ENCODE measurements at regions not wholly inside any gene's neighbourhood (a gene's known extent, or its start where the extent isn't known, plus 50 kb on each side); places are given as distances from the start of the nearest gene placed in this dataset.
A peak's percentile ranks its signal among the peaks of the same experiment; 100 is the strongest.

DNA sequence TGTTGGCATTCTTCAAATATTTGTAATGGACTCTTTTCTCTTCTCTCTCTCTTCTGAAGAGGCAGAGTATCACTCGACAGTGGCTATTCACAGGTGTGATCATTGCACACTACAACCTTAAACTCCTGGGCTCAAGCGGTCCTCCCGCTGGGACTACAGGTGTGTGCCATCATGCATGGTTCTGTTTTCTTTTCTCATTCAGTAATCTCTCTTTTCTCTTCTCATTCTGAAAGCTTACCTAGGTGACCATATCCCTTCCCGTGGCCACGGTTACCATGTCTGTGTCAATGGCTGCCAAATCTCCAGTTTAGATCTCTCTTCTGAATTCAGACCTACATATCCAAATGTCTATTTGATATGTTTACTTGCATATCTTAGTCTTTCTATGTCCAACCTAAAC is 96.3 kb downstream of the SOX2 start:
- 89% methylated on average over 5 of the region's 5 CpGs for WGBS
- H3K4me1 ChIP-seq (ENCODE audit: insufficient read depth) = no peaks in the 10 kb centered on the region
- no peaks in the 10 kb centered on the region for H3K36me3 ChIP-seq (ENCODE audit: insufficient read depth)
- DNase-seq (ENCODE audit: extremely low spot score) = no peak
- no peak overlapping the region for H3K27ac ChIP-seq (ENCODE audit: low read depth)
- no peak overlapping the region for H3K4me3 ChIP-seq (ENCODE audit: low read depth, low read length)

- Histone ChIP-seq H3K4me3 (ENCODE audit: low read depth, low read length) (no peak overlapping the region), H3K27ac (ENCODE audit: low read depth) (no peak overlapping the region)
- WGBS = 85% methylated on average over 4 of the region's 4 CpGs
These were observed 112.0 kb downstream of the SOX2 start for GRCh38 chr3:181823716-181824115.

DNA sequence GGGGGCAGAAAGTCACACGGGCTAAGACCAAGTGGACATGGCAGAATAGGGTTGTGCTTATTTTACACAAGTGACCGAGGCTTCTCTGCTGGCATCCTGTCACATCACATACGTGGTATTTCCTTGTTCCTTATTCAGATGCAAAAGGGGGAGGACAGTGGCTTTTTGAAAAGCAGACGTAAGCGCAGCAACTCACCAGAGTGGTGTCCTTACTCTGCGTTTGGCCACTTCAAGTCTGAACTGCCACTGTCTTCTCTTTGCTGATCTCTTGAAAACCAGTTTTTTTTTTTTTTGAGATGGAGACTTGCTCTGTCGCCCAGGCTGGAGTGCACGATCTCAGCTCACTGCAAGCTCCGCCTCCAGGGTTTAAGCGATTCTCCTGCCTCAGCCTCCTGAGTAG is 113.2 kb downstream of the SOX2 start:
- 72% methylated on average over 10 of the region's 10 CpGs for WGBS
- Histone ChIP-seq H3K36me3 (ENCODE audit: insufficient read depth) (no peaks in the 10 kb centered on the region), H3K4me3 (ENCODE audit: low read depth, low read length) (no peak overlapping the region), H3K4me1 (ENCODE audit: insufficient read depth) (no peaks in the 10 kb centered on the region), H3K27ac (ENCODE audit: low read depth) (no peak overlapping the region)
- DNase-seq (ENCODE audit: extremely low spot score) = no peak

More at GRCh38 chr3:181823716-181824115, 112.0 kb downstream of the SOX2 start:
- Histone ChIP-seq H3K36me3 (ENCODE audit: insufficient read depth) (no peaks in the 10 kb centered on the region), H3K4me1 (ENCODE audit: insufficient read depth) (no peaks in the 10 kb centered on the region)
- DNase-seq (ENCODE audit: extremely low spot score) = no peak

DNA sequence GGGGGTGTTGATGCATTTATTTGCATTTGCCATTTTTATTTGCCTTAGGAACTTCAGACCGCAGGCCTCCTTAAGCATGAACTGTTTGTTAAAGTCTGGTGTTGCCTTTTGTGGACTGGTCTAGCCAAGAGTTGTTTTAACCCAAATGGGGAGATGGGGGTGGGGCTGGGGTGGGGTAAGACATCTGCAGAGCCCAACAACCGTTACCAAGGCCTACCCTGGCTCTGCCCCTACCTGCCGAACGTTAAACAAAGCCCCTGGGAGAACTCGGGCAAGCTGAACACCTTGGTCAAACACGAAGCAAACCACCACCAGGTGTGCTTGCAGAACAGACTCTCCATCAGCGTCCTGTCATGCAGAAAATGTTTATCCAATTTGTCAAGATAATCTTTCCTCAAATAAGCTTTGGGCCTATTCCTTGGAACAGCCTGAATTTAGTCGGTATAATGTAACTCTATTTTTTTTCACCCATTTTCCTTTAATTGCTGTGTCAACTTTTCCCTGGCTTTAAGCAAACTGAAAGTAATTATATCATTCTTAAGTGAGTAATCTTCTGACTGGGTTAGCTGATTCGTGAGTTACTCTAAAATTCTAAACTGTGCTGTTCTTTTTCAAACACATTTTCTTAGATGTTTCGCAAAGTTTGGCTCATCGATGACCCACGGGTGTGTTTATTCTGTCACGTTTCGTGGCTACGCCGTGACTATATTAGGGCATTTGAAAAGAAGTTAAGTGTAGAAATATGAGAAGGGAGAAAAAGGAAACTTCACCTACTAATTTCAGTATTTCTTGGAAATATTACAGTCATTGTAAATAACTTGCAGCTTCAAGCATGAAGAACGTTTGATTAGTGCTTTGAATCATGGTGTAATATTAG is 127.6 kb downstream of the SOX2 start:
- no peak for DNase-seq (ENCODE audit: extremely low spot score)
- Histone ChIP-seq H3K4me1 (ENCODE audit: insufficient read depth) (no peaks in the 10 kb centered on the region), H3K27ac (ENCODE audit: low read depth) (no peak overlapping the region), H3K4me3 (ENCODE audit: low read depth, low read length) (no peak overlapping the region), H3K36me3 (ENCODE audit: insufficient read depth) (no peaks in the 10 kb centered on the region)
- WGBS = 64% methylated on average over 17 of the region's 17 CpGs

DNA sequence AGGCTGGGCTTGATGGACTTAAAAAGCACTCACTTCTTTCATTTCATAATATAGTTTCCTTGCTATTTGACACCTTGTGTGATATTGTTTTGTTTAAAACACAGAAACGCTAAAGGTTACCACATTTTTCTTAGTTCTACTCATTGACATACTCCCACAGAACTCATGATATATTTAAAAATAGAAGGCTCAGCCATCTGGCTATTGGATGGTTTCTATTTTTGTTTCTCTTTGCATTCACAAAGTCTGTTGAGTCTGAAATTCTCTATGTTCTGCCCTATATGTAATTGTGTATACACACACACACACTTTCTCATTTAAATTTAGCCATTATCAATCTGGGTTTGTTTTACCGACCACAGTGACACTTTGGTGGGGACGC is 128.2 kb downstream of the SOX2 start:
- Histone ChIP-seq H3K27ac (ENCODE audit: low read depth) (no peak overlapping the region), H3K36me3 (ENCODE audit: insufficient read depth) (no peaks in the 10 kb centered on the region), H3K4me1 (ENCODE audit: insufficient read depth) (no peaks in the 10 kb centered on the region), H3K4me3 (ENCODE audit: low read depth, low read length) (no peak overlapping the region)
- no peak for DNase-seq (ENCODE audit: extremely low spot score)
- WGBS = 79% methylated on average over 3 of the region's 3 CpGs

- no peaks in the 10 kb centered on the region for H3K36me3 ChIP-seq (ENCODE audit: insufficient read depth)
- WGBS = 80% methylated on average over 3 of the region's 3 CpGs
- H3K4me3 ChIP-seq (ENCODE audit: low read depth, low read length) = no peak overlapping the region
- no peak overlapping the region for H3K27ac ChIP-seq (ENCODE audit: low read depth)
- DNase-seq (ENCODE audit: extremely low spot score) = no peak
- no peaks in the 10 kb centered on the region for H3K4me1 ChIP-seq (ENCODE audit: insufficient read depth)
These were observed 132.5 kb downstream of the SOX2 start for GRCh38 chr3:181844211-181844610.

- Histone ChIP-seq H3K27ac (ENCODE audit: low read depth) (no peak overlapping the region), H3K36me3 (ENCODE audit: insufficient read depth) (no peaks in the 10 kb centered on the region), H3K4me1 (ENCODE audit: insufficient read depth) (no peaks in the 10 kb centered on the region), H3K4me3 (ENCODE audit: low read depth, low read length) (no peak overlapping the region)
- WGBS = 85% methylated on average over 3 of the region's 3 CpGs
- DNase-seq (ENCODE audit: extremely low spot score) = no peak
These were observed 135.6 kb downstream of the SOX2 start for GRCh38 chr3:181847276-181847675.

GRCh38 chr3:181851063-181851462 is 139.3 kb downstream of the SOX2 start:
- H3K4me3 ChIP-seq (ENCODE audit: low read depth, low read length) = no peak overlapping the region
- WGBS = 31% methylated on average over 4 of the region's 4 CpGs
- no peaks in the 10 kb centered on the region for H3K4me1 ChIP-seq (ENCODE audit: insufficient read depth)
- no peaks in the 10 kb centered on the region for H3K36me3 ChIP-seq (ENCODE audit: insufficient read depth)
- peak; percentile 7 for DNase-seq (ENCODE audit: extremely low spot score)
- no peak overlapping the region for H3K27ac ChIP-seq (ENCODE audit: low read depth)

- DNase-seq (ENCODE audit: extremely low spot score) = no peak
- Histone ChIP-seq H3K36me3 (ENCODE audit: insufficient read depth) (no peaks in the 10 kb centered on the region), H3K4me1 (ENCODE audit: insufficient read depth) (no peaks in the 10 kb centered on the region), H3K27ac (ENCODE audit: low read depth) (no peak overlapping the region), H3K4me3 (ENCODE audit: low read depth, low read length) (no peak overlapping the region)
- WGBS = 50% methylated on average over 2 of the region's 2 CpGs
These were observed 144.1 kb downstream of the SOX2 start for GRCh38 chr3:181855825-181856224.

DNA sequence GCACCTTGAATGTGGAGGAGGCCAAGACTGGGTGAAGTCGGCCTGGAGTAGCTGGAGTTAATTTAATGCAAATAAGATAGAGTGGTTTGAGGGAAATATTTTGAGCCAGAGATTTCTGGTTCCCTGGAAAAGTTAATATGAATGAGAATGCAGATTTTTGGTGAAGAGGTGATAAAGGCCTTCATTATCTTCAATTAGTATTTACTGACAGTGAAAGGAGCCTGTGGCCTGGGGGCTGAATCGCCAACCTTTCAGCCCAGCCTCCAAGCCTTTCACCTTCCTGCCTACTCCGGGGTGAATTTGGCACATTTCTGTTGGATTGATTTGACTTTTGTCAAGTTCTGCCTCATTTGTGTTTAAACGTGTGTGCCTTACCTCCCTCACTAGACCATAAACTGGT is 147.8 kb downstream of the SOX2 start:
- Histone ChIP-seq H3K4me1 (ENCODE audit: insufficient read depth) (no peaks in the 10 kb centered on the region), H3K27ac (ENCODE audit: low read depth) (no peak overlapping the region), H3K36me3 (ENCODE audit: insufficient read depth) (no peaks in the 10 kb centered on the region), H3K4me3 (ENCODE audit: low read depth, low read length) (no peak overlapping the region)
- no peak for DNase-seq (ENCODE audit: extremely low spot score)
- 43% methylated on average over 4 of the region's 4 CpGs for WGBS

DNA sequence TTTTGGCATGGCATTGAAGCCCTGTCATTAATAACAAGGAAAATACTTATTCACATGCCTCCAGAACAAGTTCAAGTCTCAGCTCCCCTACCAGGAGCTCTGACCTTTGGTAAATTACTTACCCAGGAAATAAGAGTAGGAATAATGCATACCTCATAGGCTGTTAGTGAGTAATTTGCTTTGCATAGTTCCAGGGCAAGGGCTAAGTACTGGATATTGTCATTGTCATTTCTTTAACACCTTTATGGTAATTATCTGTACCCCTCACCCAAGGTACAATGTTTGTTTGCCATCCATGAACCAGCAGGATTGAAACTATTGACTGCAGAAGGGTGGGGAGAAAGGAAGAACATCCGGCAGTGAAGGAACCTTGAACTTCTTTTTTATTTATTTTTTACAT is 148.5 kb downstream of the SOX2 start:
- no peak overlapping the region for H3K4me3 ChIP-seq (ENCODE audit: low read depth, low read length)
- no peaks in the 10 kb centered on the region for H3K4me1 ChIP-seq (ENCODE audit: insufficient read depth)
- no peak for DNase-seq (ENCODE audit: extremely low spot score)
- no peaks in the 10 kb centered on the region for H3K36me3 ChIP-seq (ENCODE audit: insufficient read depth)
- no peak overlapping the region for H3K27ac ChIP-seq (ENCODE audit: low read depth)
- WGBS = 75% methylated on average over 1 of the region's 1 CpG

DNA sequence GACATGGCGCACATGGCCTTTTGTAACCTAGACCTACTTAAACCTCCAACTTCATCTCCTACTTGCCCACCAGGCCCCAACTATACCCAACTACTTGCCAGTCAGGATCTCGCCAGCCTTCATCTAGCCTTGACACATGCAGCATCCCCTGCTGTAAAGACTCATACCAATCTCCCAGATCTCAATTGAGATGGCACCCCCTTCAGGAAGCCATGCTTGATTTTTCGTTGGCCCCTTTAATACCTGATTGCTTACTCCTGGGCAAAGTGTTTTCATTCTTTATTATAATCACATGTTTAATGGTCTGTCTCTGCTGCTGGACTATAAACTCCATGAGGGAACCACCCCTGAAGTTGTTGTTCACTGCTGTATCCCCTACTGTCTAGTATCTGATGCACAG is 150.8 kb downstream of the SOX2 start:
- DNase-seq (ENCODE audit: extremely low spot score) = no peak
- H3K36me3 ChIP-seq (ENCODE audit: insufficient read depth) = no peaks in the 10 kb centered on the region
- H3K4me3 ChIP-seq (ENCODE audit: low read depth, low read length) = no peak overlapping the region
- H3K27ac ChIP-seq (ENCODE audit: low read depth) = no peak overlapping the region
- WGBS = 70% methylated on average over 3 of the region's 3 CpGs
- H3K4me1 ChIP-seq (ENCODE audit: insufficient read depth) = no peaks in the 10 kb centered on the region

DNA sequence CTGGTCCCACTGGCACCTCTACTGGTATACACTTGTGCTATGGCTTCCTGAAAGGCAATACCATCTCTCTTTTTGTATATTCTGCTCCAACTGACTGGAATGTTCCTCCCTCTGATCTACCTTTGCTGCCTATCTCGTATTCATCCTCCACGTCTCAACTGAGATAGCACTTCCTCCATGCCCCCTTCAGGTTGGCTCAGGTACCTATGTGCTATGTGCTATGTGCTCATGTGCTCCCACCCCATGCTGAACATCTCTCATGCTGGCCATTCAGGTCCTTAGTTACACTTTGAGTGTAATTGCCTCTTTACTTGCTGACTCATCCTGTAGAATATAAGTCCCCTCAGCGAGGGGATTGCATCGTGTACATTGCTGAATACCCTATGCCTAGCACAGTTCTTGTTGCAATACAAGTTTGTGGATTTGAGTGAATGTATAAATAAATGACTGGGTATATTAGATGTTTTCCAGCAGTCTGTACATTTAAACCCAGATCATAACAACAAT is 156.9 kb downstream of the SOX2 start:
- Histone ChIP-seq H3K27ac (ENCODE audit: low read depth) (no peak overlapping the region), H3K4me1 (ENCODE audit: insufficient read depth) (no peaks in the 10 kb centered on the region), H3K4me3 (ENCODE audit: low read depth, low read length) (no peak overlapping the region), H3K36me3 (ENCODE audit: insufficient read depth) (no peaks in the 10 kb centered on the region)
- WGBS = 77% methylated on average over 4 of the region's 4 CpGs
- no peak for DNase-seq (ENCODE audit: extremely low spot score)

GRCh38 chr3:181872887-181873286 is 161.2 kb downstream of the SOX2 start:
- no peak overlapping the region for H3K27ac ChIP-seq (ENCODE audit: low read depth)
- 80% methylated on average over 1 of the region's 1 CpG for WGBS
- H3K36me3 ChIP-seq (ENCODE audit: insufficient read depth) = no peaks in the 10 kb centered on the region
- no peak for DNase-seq (ENCODE audit: extremely low spot score)
- no peak overlapping the region for H3K4me3 ChIP-seq (ENCODE audit: low read depth, low read length)
- no peaks in the 10 kb centered on the region for H3K4me1 ChIP-seq (ENCODE audit: insufficient read depth)
